Fibroblast of pulmonary artery (primary cell): ENCODE measurements at regions not wholly inside any gene's neighbourhood (a gene's known extent, or its start where the extent isn't known, plus 50 kb on each side); places are given as distances from the start of the nearest gene placed in this dataset.

Experiments used
- DNase-seq: peaks from one replicate; pipeline ENCODE4 v3.0.0-alpha.2; 2010; ENCODE audit warnings: low read depth
- H3K4me3 ChIP-seq: replicated peaks from 2 replicates; pipeline ENCODE4 v1.5.1; 2011; ENCODE audit warnings: low read depth, mild to moderate bottlenecking, control low read depth, low read length, moderate library complexity
- TF ChIP-seq, protein P1 (sequence below): IDR thresholded peaks from 2 replicates; pipeline ENCODE4 v1.5.1; 2011; ENCODE audit warnings: mild to moderate bottlenecking, control low read depth, low read length, inconsistent platforms; ENCODE audit errors: missing control alignments

DNA sequence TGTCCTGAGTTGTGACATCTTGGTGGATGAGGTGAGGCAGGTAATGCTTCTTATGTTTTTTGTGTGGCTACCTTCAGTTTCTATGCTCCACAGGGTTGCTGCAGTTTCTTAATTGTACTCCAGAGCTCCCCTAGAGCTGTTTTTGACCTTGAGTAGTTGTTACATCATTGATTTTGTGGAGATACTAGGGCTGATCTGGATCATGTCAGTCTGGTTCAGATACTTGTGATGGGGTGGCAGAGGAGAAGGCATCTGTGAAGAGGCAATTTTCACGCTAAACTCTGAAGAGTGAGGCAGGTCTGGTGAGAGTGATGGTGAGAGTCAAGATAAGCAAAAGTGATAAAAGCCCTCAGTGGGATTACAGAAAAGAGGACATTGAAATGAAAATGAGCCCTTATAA is 1180.2 kb downstream of the RAPGEF2 start:
- TF ChIP-seq, protein P1, sequence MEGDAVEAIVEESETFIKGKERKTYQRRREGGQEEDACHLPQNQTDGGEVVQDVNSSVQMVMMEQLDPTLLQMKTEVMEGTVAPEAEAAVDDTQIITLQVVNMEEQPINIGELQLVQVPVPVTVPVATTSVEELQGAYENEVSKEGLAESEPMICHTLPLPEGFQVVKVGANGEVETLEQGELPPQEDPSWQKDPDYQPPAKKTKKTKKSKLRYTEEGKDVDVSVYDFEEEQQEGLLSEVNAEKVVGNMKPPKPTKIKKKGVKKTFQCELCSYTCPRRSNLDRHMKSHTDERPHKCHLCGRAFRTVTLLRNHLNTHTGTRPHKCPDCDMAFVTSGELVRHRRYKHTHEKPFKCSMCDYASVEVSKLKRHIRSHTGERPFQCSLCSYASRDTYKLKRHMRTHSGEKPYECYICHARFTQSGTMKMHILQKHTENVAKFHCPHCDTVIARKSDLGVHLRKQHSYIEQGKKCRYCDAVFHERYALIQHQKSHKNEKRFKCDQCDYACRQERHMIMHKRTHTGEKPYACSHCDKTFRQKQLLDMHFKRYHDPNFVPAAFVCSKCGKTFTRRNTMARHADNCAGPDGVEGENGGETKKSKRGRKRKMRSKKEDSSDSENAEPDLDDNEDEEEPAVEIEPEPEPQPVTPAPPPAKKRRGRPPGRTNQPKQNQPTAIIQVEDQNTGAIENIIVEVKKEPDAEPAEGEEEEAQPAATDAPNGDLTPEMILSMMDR = no peak
- H3K4me3 ChIP-seq = no peak overlapping the region
- DNase-seq = no peak

DNA sequence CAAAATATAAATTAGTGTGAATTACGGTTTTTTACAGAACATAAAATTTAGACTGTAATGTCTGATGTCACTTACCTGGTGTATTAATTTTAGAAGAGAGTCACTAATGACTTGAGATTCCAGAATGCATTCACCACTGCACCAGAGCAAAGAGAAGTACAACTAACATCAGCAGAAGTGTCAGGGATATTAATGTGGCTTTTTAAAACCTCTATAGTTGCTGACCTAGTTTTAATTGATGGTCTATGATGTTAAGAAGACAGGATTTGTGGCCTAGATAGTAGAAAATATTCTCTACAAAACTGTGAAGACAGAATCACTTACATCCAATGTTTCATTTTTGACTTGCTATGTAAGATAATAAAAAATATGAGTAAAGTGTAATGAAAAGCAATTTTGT is 1181.6 kb downstream of the RAPGEF2 start:
- TF ChIP-seq, protein P1 = no peak
- no peak overlapping the region for H3K4me3 ChIP-seq
- DNase-seq = no peak

- DNase-seq = no peak
- TF ChIP-seq, protein P1 = no peak
- no peak overlapping the region for H3K4me3 ChIP-seq
Measured at GRCh38 chr4:160286051-160286450, 1183.2 kb downstream of the RAPGEF2 start.

DNA sequence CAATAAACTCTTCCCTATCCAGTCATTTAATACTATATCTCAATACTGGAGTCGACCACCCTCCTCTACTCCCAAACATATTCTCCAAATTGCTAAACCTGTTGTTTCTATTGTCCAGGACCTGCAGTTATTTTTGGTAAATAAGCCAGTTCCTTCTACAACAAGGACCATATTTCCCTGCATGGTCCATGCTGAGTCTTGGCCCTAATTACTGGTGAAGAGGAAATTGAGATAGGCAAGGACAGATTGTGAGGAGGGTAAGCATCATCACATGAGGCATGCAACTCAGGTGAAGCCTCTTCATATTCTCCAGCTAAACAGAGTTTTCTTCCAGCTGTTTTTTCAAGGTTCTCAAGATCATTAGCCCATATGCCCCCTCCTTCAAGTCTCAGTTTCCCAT is 1193.6 kb downstream of the RAPGEF2 start:
- TF ChIP-seq, protein P1 = no peak
- no peak overlapping the region for H3K4me3 ChIP-seq
- no peak for DNase-seq

GRCh38 chr4:160299177-160299576 is 1196.3 kb downstream of the RAPGEF2 start:
- DNase-seq = no peak
- TF ChIP-seq, protein P1 = no peak
- H3K4me3 ChIP-seq = no peak overlapping the region

DNA sequence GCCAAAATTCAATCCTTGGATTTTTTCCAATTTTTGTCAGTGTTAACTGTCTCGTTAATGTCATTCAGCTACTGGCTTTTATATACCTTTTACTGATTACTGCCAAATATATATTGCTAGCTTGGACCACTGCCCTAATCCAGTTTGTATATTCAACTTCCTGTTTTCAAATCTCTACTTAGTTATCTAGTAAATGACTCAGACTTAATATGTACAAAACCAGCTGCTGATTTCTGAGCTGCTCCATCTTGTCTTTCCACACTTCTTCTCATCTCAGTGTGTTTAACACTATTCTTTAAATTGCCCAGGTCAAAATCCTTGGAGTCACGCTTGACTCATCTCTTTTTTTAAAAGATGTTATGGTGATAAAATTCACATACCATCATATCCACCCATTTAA is 1196.7 kb downstream of the RAPGEF2 start:
- no peak overlapping the region for H3K4me3 ChIP-seq
- DNase-seq = no peak
- TF ChIP-seq, protein P1 = no peak

GRCh38 chr4:160316036-160316435 is 1213.2 kb downstream of the RAPGEF2 start:
- TF ChIP-seq, protein P1 = no peak
- DNase-seq = no peak
- H3K4me3 ChIP-seq = no peak overlapping the region
